ENCODE measurements at regions not wholly inside any gene's neighbourhood (a gene's known extent, or its start where the extent isn't known, plus 50 kb on each side); places are given as distances from the start of the nearest gene placed in this dataset.

DNA sequence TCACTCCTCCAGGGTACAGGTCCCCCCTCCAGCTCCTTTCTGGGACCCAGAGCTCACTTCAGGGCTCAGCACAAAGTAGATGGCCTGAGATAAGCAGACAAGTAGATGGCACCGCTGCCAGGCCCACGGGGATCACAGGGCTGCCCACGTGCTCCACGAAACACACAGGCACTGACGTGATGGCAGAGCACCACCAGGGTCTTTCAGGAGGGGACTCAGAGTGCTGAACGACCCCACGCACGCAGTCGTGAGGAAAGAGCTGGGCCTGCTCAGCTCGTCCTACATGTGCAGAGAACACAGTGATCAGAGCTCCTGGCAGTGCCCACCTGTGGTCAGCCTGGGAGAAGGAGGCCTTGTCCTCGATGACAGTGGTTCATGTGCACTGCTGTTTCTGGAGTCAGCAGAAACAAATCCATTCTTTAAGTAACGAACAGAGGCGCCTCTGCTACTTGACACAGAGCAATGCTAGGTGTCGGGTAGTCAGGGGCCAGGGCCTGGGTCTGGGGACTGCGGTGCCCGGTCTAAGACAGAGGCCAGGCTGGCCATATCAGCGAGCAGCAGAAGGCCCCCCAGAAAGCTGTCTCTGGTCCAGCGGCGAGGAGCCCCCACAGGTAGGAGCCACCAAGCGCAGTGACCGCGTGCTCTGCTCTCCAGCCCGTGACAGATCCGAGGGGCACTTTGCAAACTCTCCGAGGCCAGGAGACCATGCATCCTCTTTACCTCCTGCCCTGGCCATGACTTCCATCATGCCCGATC is 129.8 kb upstream of the FAM20C start:
- no peak for TF ChIP-seq POLR2A (IDR thresholded peaks at IDR 0.05; ENCODE audit: low read length)
- no peak for TF ChIP-seq GATA1 (IDR thresholded peaks at IDR 0.05; ENCODE audit: low read depth, low read length)
